Mesodermal cell (in vitro differentiated cells): ENCODE measurements at regions not wholly inside any gene's neighbourhood (a gene's known extent, or its start where the extent isn't known, plus 50 kb on each side); places are given as distances from the start of the nearest gene placed in this dataset.
"Not testable (repeated sequence)": the region's sequence is repeated elsewhere in the genome, so short reads cannot be mapped to it uniquely, and the experiment has no call there.

Experiments
- H3K27ac ChIP-seq: 2 replicates; pipeline ENCODE4 v1.7.0; 2013; ENCODE audit warnings: mild to moderate bottlenecking, low read depth, low read length, moderate library complexity; ENCODE audit not compliant: severe bottlenecking
- H3K36me3 ChIP-seq: 2 replicates; pipeline ENCODE4 v1.7.1; 2013; ENCODE audit warnings: mild to moderate bottlenecking, low read length, moderate library complexity; ENCODE audit not compliant: control insufficient read depth, insufficient read depth
- H3K4me1 ChIP-seq: one replicate; pipeline ENCODE4 v1.7.1; 2013; ENCODE audit warnings: mild to moderate bottlenecking, low read length; ENCODE audit not compliant: insufficient read depth, control insufficient read depth, poor library complexity, severe bottlenecking
- H3K4me3 ChIP-seq: 2 replicates; pipeline ENCODE4 v1.7.0; 2013; ENCODE audit warnings: low read length, control low read depth, mild to moderate bottlenecking; ENCODE audit not compliant: insufficient read depth, poor library complexity, severe bottlenecking; ENCODE audit errors: extremely low read depth
- H3K9me3 ChIP-seq: 2 replicates; pipeline ENCODE4 v1.7.1; 2013; ENCODE audit warnings: mild to moderate bottlenecking, low read length, moderate library complexity; ENCODE audit not compliant: control insufficient read depth
- WGBS, 2 experiments: methylation state at CpG; one replicate each; pipeline ENCODE4 v1.1.5; 2013; ENCODE audit warnings: missing lambda C conversion rate in 2 of 2; ENCODE audit not compliant: insufficient coverage in 2 of 2; 5-methylcytosine and 5-hydroxymethylcytosine counted together

- no peak overlapping the region for H3K27ac ChIP-seq
- H3K9me3 ChIP-seq = no peaks in the 10 kb centered on the region
- no peaks in the 10 kb centered on the region for H3K4me1 ChIP-seq
- no peaks in the 10 kb centered on the region for H3K36me3 ChIP-seq
- H3K4me3 ChIP-seq = no peak overlapping the region
- WGBS, 2 experiments = 73 to 89% methylated on average over 2 of the region's 2 CpGs
These were observed 810.4 kb downstream of the TRAM1L1 start for GRCh38 chr4:116275006-116275405.

- Histone ChIP-seq H3K27ac (no peak overlapping the region), H3K9me3 (no peaks in the 10 kb centered on the region), H3K4me3 (no peak overlapping the region), H3K4me1 (no peaks in the 10 kb centered on the region), H3K36me3 (no peaks in the 10 kb centered on the region)
- no CpG with 5 or more reads among the region's 1 CpG for WGBS, 2 experiments
These were observed 813.0 kb downstream of the TRAM1L1 start for GRCh38 chr4:116272336-116272735.

GRCh38 chr4:116260931-116261330, 824.4 kb downstream of the TRAM1L1 start:
- H3K4me1 ChIP-seq, H3K4me3 ChIP-seq, H3K36me3 ChIP-seq, H3K27ac ChIP-seq: not testable (repeated sequence)
- H3K9me3 ChIP-seq = peaks cover 10% of the 10 kb centered on the region
- 75 to 90% methylated on average over 1 to 2 of the region's 3 CpGs for WGBS, 2 experiments

GRCh38 chr4:116244771-116245170, 840.6 kb downstream of the TRAM1L1 start:
- no peaks in the 10 kb centered on the region for H3K4me1 ChIP-seq
- H3K27ac ChIP-seq = no peak overlapping the region
- H3K9me3 ChIP-seq = no peaks in the 10 kb centered on the region
- no CpG with 5 or more reads among the region's 1 CpG for WGBS, 2 experiments
- no peaks in the 10 kb centered on the region for H3K36me3 ChIP-seq
- H3K4me3 ChIP-seq = no peak overlapping the region

GRCh38 chr4:116243431-116243830, 841.9 kb downstream of the TRAM1L1 start:
- H3K9me3 ChIP-seq = no peaks in the 10 kb centered on the region
- no peaks in the 10 kb centered on the region for H3K36me3 ChIP-seq
- H3K4me1 ChIP-seq = no peaks in the 10 kb centered on the region
- WGBS, 2 experiments = 79 to 82% methylated on average over 1 of the region's 2 CpGs
- no peak overlapping the region for H3K4me3 ChIP-seq
- no peak overlapping the region for H3K27ac ChIP-seq

GRCh38 chr4:116233971-116234370, 851.4 kb downstream of the TRAM1L1 start:
- no peaks in the 10 kb centered on the region for H3K36me3 ChIP-seq
- no peaks in the 10 kb centered on the region for H3K4me1 ChIP-seq
- no peak overlapping the region for H3K4me3 ChIP-seq
- no peak overlapping the region for H3K27ac ChIP-seq
- H3K9me3 ChIP-seq = no peaks in the 10 kb centered on the region

- H3K27ac ChIP-seq, H3K9me3 ChIP-seq, H3K4me3 ChIP-seq, H3K4me1 ChIP-seq, H3K36me3 ChIP-seq: not testable (repeated sequence)
- WGBS, 2 experiments = 40 to 68% methylated on average over 2 to 3 of the region's 4 CpGs
These were observed 853.4 kb downstream of the TRAM1L1 start for GRCh38 chr4:116231999-116232398.

- no peaks in the 10 kb centered on the region for H3K9me3 ChIP-seq
- H3K4me3 ChIP-seq = no peak overlapping the region
- no CpG with 5 or more reads among the region's 3 CpGs for WGBS, 2 experiments
- no peak overlapping the region for H3K27ac ChIP-seq
- no peaks in the 10 kb centered on the region for H3K4me1 ChIP-seq
- H3K36me3 ChIP-seq = no peaks in the 10 kb centered on the region
These were observed 856.0 kb downstream of the TRAM1L1 start for GRCh38 chr4:116229420-116229819.

- H3K4me3 ChIP-seq = no peak overlapping the region
- H3K27ac ChIP-seq = no peak overlapping the region
- H3K4me1 ChIP-seq = no peaks in the 10 kb centered on the region
- 84 to 90% methylated on average over 5 to 7 of the region's 8 CpGs for WGBS, 2 experiments
- no peaks in the 10 kb centered on the region for H3K9me3 ChIP-seq
- H3K36me3 ChIP-seq = no peaks in the 10 kb centered on the region
These were observed 862.2 kb downstream of the TRAM1L1 start for GRCh38 chr4:116223040-116223732.

GRCh38 chr4:116217781-116218180, 867.6 kb downstream of the TRAM1L1 start:
- Histone ChIP-seq H3K9me3 (no peaks in the 10 kb centered on the region), H3K36me3 (no peaks in the 10 kb centered on the region), H3K4me1 (no peaks in the 10 kb centered on the region), H3K27ac (no peak overlapping the region), H3K4me3 (no peak overlapping the region)
- no CpG with 5 or more reads among the region's 2 CpGs for WGBS, 2 experiments

- H3K36me3 ChIP-seq = no peaks in the 10 kb centered on the region
- WGBS, 2 experiments = no CpG with 5 or more reads among the region's 1 CpG
- H3K4me3 ChIP-seq = no peak overlapping the region
- no peaks in the 10 kb centered on the region for H3K4me1 ChIP-seq
- no peak overlapping the region for H3K27ac ChIP-seq
- H3K9me3 ChIP-seq = no peaks in the 10 kb centered on the region
These were observed 869.8 kb downstream of the TRAM1L1 start for GRCh38 chr4:116215622-116216021.
